NCI-H146 treated with DMSO at 0.1 percent for 48 hours (cell line): ENCODE measurements at regions not wholly inside any gene's neighbourhood (a gene's known extent, or its start where the extent isn't known, plus 50 kb on each side); places are given as distances from the start of the nearest gene placed in this dataset.

Experiments used
- DNase-seq: peaks from one replicate; lab custom pipeline; 2025; ENCODE audit not compliant: unreplicated experiment; lab: John Stamatoyannopoulos, UW

- DNase-seq = no peak
These were observed 96.7 kb upstream of the CXADR start for GRCh38 chr21:17416139-17416538.

- DNase-seq = no peak
These were observed 89.9 kb upstream of the CXADR start for GRCh38 chr21:17422931-17423330.

- DNase-seq = no peak
These were observed 85.7 kb upstream of the CXADR start for GRCh38 chr21:17427157-17427556.

GRCh38 chr21:17427831-17428483 is 84.9 kb upstream of the CXADR start:
- DNase-seq = no peak

- DNase-seq = no peak
These were observed 84.4 kb upstream of the CXADR start for GRCh38 chr21:17428484-17428869.

GRCh38 chr21:17428980-17429379 is 83.9 kb upstream of the CXADR start:
- no peak for DNase-seq

- no peak for DNase-seq
These were observed 82.9 kb upstream of the CXADR start for GRCh38 chr21:17429936-17430335.

- no peak for DNase-seq
These were observed 80.1 kb upstream of the CXADR start for GRCh38 chr21:17432732-17433057.

GRCh38 chr21:17433730-17434129 is 79.1 kb upstream of the CXADR start:
- DNase-seq = no peak

GRCh38 chr21:17435565-17436543 is 77.0 kb upstream of the CXADR start:
- DNase-seq = no peak

GRCh38 chr21:17436626-17437111 is 76.2 kb upstream of the CXADR start:
- no peak for DNase-seq

- no peak for DNase-seq
These were observed 74.2 kb upstream of the CXADR start for GRCh38 chr21:17438635-17439034.

- no peak for DNase-seq
These were observed 71.9 kb upstream of the CXADR start for GRCh38 chr21:17440969-17441368.

- no peak for DNase-seq
These were observed 71.5 kb upstream of the CXADR start for GRCh38 chr21:17441370-17441769.

- no peak for DNase-seq
These were observed 70.7 kb upstream of the CXADR start for GRCh38 chr21:17442165-17442564.

GRCh38 chr21:17444828-17445227 is 68.0 kb upstream of the CXADR start:
- no peak for DNase-seq

GRCh38 chr21:17446737-17447136 is 66.1 kb upstream of the CXADR start:
- DNase-seq = no peak

- no peak for DNase-seq
These were observed 63.1 kb upstream of the CXADR start for GRCh38 chr21:17449701-17450100.

GRCh38 chr21:17451364-17451891 is 61.4 kb upstream of the CXADR start:
- DNase-seq = no peak

- DNase-seq = no peak
These were observed 58.4 kb upstream of the CXADR start for GRCh38 chr21:17454315-17455027.

GRCh38 chr21:17455028-17455353 is 57.9 kb upstream of the CXADR start:
- no peak for DNase-seq

GRCh38 chr21:17455451-17455850 is 57.4 kb upstream of the CXADR start:
- DNase-seq = no peak
